AG04449 (cell line): ENCODE measurements at regions not wholly inside any gene's neighbourhood (a gene's known extent, or its start where the extent isn't known, plus 50 kb on each side); places are given as distances from the start of the nearest gene placed in this dataset.

Experiments
- CTCF ChIA-PET: fragments of 350-600 bp; formaldehyde crosslinking; extraction: SDS; loops from one replicate; lab custom pipeline; 2021; ENCODE audit warnings: antibody characterized with exemption; lab: Yijun Ruan, JAX
- POLR2A ChIA-PET: fragments of 400-600, 350-600 bp; formaldehyde crosslinking; extraction: SDS; loops from one replicate; lab custom pipeline; 2020; ENCODE audit warnings: antibody characterized with exemption, inconsistent platforms; lab: Yijun Ruan, JAX
- DNase-seq: peaks from one replicate; pipeline ENCODE4 v3.0.0-alpha.2; 2010; ENCODE audit warnings: low read depth, low spot score
- H3K4me3 ChIP-seq: 2 replicates; pipeline ENCODE4 v1.5.1; 2011; ENCODE audit warnings: low read depth, mild to moderate bottlenecking, control low read depth, low read length
- TF ChIP-seq, protein P1 (sequence below): IDR thresholded peaks from one replicate; pipeline ENCODE4 v1.5.1; 2011; ENCODE audit warnings: mild to moderate bottlenecking, moderate library complexity, low read length, control low read depth, inconsistent platforms; ENCODE audit not compliant: insufficient read depth; ENCODE audit errors: missing control alignments

GRCh38 chr2:147068071-147068470 lies 776.8 kb upstream of the ACVR2A start:
- ChIA-PET CTCF (no interaction called here), POLR2A (no interaction called here)
- TF ChIP-seq, protein P1, sequence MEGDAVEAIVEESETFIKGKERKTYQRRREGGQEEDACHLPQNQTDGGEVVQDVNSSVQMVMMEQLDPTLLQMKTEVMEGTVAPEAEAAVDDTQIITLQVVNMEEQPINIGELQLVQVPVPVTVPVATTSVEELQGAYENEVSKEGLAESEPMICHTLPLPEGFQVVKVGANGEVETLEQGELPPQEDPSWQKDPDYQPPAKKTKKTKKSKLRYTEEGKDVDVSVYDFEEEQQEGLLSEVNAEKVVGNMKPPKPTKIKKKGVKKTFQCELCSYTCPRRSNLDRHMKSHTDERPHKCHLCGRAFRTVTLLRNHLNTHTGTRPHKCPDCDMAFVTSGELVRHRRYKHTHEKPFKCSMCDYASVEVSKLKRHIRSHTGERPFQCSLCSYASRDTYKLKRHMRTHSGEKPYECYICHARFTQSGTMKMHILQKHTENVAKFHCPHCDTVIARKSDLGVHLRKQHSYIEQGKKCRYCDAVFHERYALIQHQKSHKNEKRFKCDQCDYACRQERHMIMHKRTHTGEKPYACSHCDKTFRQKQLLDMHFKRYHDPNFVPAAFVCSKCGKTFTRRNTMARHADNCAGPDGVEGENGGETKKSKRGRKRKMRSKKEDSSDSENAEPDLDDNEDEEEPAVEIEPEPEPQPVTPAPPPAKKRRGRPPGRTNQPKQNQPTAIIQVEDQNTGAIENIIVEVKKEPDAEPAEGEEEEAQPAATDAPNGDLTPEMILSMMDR: no peak
- H3K4me3 ChIP-seq: no peak overlapping the region
- DNase-seq: no peak

DNA sequence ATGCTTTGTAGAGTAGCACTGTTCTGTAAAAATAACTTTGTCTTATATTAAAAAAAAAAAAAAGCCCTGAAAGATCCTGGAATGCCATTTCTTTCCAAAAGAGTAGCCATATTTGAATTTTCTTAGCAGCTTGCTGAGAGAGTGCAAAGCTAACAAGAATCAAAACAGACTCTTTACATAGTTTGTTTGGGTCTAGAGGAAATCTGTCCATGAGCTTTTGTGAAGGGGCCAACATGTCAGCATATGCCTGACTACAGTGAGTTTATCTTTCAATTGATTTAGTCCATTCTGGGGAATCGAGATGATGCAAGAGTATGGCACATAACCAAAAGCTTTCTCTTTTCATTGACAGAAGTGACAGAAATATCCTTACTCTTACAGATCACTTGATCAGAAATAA lies 777.7 kb upstream of the ACVR2A start:
- no peak overlapping the region for H3K4me3 ChIP-seq
- ChIA-PET CTCF (no interaction called here), POLR2A (no interaction called here)
- TF ChIP-seq, protein P1: no peak
- no peak for DNase-seq

DNA sequence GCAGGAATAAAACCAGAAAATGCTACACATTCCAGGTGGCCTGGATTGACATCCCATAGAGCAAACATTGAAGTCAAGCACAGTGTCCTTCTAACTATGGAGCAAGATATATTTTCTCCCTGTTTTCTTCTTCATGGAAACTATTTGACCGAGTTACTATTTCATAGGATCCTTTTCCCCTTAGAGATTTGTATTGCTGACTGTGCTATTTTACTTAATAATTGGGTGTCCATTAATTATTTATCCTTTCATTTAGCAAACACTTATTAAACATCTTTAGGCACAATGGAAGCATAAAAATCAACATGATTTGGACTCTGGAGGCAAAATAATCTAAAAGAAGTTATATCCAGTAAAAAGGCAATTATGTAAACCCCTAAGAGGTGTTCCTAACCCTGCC lies 782.8 kb upstream of the ACVR2A start:
- CTCF ChIA-PET: no interaction called here
- DNase-seq: no peak
- POLR2A ChIA-PET: no interaction called here
- TF ChIP-seq, protein P1: no peak
- no peak overlapping the region for H3K4me3 ChIP-seq

DNA sequence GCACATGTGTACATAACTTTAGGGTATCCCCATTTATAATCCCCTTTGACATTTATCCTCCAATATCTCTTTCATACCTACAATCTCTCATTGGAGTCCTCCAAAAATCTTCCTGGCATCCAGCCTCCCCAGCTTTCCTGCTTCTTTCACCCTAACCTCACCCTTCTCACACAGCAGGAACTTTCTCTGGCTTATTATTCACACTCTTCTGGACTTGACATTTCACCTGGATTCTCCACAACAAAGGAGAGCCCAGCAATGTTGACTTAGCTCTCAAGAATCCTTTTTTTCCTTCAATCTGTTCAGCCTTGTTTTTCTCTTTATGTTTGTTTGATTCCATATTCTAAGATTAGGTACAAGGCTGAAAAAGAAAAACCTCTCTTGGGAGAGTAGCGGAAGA lies 783.6 kb upstream of the ACVR2A start:
- DNase-seq: no peak
- H3K4me3 ChIP-seq: no peak overlapping the region
- TF ChIP-seq, protein P1: no peak
- ChIA-PET POLR2A (no interaction called here), CTCF (no interaction called here)

DNA sequence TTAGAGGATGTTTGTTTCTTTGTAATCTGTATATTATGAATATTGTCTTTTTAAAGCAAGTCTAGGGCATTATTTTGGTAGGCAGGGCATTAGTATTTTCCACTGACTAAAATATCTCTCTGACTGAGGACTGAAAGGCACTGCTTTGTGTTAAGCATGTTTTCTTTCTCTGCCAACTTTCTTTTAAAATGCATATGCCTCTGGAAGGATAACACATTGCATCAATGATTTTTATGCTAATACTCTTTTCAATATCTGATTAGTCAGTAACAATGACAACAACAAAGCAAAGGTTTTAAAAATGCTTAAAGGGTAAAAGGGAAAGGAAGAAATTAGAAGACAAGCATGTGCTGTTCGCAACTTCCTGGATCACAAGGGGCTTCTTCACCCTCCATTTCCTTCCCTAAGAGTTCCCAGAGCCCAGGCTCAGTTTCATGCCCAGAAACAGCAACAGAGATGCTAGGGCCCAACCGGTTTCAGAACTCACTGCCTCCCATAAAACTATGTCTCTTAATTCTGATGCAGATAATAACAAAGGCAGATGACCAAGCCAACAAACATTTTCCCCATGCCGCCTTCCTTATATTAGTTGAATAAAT lies 786.8 kb upstream of the ACVR2A start:
- CTCF ChIA-PET: no interaction called here
- POLR2A ChIA-PET: no interaction called here
- no peak overlapping the region for H3K4me3 ChIP-seq
- DNase-seq: no peak
- TF ChIP-seq, protein P1: no peak

DNA sequence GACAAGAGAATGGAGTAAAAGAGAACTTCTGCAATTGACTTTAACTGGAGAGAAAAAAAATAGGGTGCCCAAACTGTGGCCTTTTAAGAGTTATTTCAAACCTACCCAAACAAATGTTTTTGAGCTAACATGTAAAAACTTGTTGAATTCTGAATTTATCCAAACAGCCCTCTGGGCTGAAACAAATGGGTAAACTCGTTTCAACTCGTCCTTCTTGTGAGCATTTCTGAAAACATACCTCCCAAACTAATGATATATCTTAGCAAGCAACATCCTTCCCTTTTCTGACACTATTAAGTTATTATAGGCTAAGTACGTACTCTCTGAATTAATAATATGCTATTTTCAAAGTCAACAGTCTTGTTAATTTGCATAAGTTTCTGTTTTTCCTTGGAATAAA lies 793.0 kb upstream of the ACVR2A start:
- no peak for DNase-seq
- CTCF ChIA-PET: no interaction called here
- POLR2A ChIA-PET: no interaction called here
- H3K4me3 ChIP-seq: no peak overlapping the region
- TF ChIP-seq, protein P1: no peak
